Esophagus (tissue), 2 donors: ENCODE measurements at regions not wholly inside any gene's neighbourhood (a gene's known extent, or its start where the extent isn't known, plus 50 kb on each side); places are given as distances from the start of the nearest gene placed in this dataset.

Source experiments
- H3K27ac ChIP-seq, 2 donors: one replicate each; pipeline ENCODE4 v1.5.1; 2013; ENCODE audit warnings: low read depth in 2 of 2, mild to moderate bottlenecking in 2 of 2, inconsistent platforms in 1 of 2, low read length in 1 of 2, moderate library complexity in 1 of 2
- H3K27me3 ChIP-seq, 2 donors: one replicate each; pipeline ENCODE4 v1.6.1; 2013; ENCODE audit warnings: low read length in 2 of 2, control low read depth in 1 of 2, mild to moderate bottlenecking in 1 of 2; ENCODE audit not compliant: insufficient read depth in 2 of 2, control insufficient read depth in 1 of 2
- H3K36me3 ChIP-seq, 2 donors: one replicate each; pipeline ENCODE4 v1.6.1; 2013; ENCODE audit warnings: low read length in 1 of 2; ENCODE audit not compliant: control insufficient read depth in 2 of 2, insufficient read depth in 2 of 2
- H3K4me1 ChIP-seq, 2 donors: one replicate each; pipeline ENCODE4 v1.6.1; 2013; ENCODE audit warnings: low read length in 1 of 2; ENCODE audit not compliant: control insufficient read depth in 2 of 2, insufficient read depth in 2 of 2
- H3K4me3 ChIP-seq, 2 donors: one replicate each; pipeline ENCODE4 v1.5.1; 2013; ENCODE audit warnings: low read length in 2 of 2, mild to moderate bottlenecking in 2 of 2, low read depth in 1 of 2, moderate library complexity in 1 of 2
- H3K9me3 ChIP-seq, 2 donors: one replicate each; pipeline ENCODE4 v1.6.1; 2013; ENCODE audit warnings: mild to moderate bottlenecking in 2 of 2, low read depth in 1 of 2, low read length in 1 of 2, moderate library complexity in 1 of 2; ENCODE audit not compliant: control insufficient read depth in 2 of 2, insufficient read depth in 1 of 2
- WGBS, 2 donors: extraction: QIAGEN DNeasy Blood & Tissue Kit; methylation state at CpG; one replicate each; pipeline ENCODE4 v1.1.7; 2013; 5-methylcytosine and 5-hydroxymethylcytosine counted together
- donor health status: healthy with polysubstance abuse.
- donor health status: Bipolar disorder and iron deficiency.

DNA sequence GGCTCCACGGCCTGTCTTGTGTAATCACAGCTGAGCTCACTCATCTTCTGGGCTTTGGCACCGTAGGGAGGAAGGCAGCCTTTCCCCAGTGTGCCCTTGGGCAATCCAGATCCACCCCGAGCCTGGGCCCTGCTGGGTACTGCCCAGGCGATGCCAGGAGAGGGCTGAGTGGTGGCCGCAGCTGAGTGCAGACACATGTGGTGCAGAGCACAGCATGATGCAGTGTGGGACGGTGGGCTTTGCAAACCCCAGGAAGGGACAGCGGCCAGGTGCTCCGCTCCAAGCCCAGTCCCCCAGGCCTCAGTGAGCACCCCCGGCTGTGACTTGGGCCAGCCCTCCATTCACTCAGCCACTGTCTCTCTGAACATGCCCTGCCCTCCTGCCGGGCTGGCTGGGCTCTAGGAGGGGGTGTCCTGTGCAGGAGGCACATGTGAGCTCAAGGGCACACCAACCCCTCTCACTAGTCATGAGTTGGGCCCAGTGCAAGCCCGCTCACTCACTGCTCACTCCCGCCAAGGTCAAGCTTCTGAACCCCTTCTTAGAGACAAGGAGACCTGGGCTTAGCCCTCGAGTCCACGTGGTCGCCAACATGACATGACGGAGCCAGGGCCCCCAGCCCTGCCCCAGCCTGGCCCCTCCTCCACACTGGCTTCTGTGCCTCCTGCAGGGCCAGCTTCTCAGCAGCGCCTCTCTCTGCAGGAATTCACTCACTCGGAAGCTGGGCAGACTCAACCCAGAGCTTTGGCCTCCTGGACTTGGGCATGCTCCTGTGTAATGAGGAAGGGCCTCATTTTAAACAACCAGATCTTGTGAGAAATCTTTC lies 77.5 kb upstream of the INSIG1 start:
- no peaks in the 10 kb centered on the region for H3K4me1 ChIP-seq
- H3K27ac ChIP-seq = no peak overlapping the region
- no peaks in the 10 kb centered on the region for H3K9me3 ChIP-seq
- H3K36me3 ChIP-seq = no peaks in the 10 kb centered on the region
- H3K27me3 ChIP-seq = no peaks in the 10 kb centered on the region
- 81 to 82% methylated on average over 18 of the region's 18 CpGs for WGBS, 2 donors
- no peak overlapping the region for H3K4me3 ChIP-seq

DNA sequence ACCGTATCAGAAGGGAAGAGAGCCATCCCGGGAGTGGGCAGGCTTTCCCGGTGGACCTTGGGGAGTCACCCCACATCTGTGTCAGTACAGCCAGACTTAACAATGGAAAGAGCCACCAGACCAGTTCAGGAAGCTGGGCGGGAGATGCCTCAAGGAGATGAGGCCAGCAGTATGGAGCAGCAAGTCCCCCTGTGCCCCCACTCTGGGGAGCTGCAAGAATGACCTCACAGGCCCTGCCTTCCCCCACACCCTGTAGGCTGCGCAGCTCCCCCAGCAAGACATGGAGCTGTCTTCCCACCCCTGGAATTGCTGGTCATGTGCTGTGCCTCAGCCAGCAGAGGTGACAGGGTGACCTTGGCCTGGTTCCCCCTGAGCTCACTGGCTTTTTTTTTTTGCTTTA lies 76.8 kb upstream of the INSIG1 start:
- H3K9me3 ChIP-seq = no peaks in the 10 kb centered on the region
- H3K4me3 ChIP-seq = no peak overlapping the region
- 83 to 84% methylated on average over 5 of the region's 5 CpGs for WGBS, 2 donors
- H3K36me3 ChIP-seq = no peaks in the 10 kb centered on the region
- no peaks in the 10 kb centered on the region for H3K27me3 ChIP-seq
- no peaks in the 10 kb centered on the region for H3K4me1 ChIP-seq
- no peak overlapping the region for H3K27ac ChIP-seq

GRCh38 chr7:155221547-155221946 lies 76.1 kb upstream of the INSIG1 start:
- H3K36me3 ChIP-seq = no peaks in the 10 kb centered on the region
- H3K9me3 ChIP-seq = no peaks in the 10 kb centered on the region
- WGBS, 2 donors = 66 to 83% methylated on average over 4 of the region's 4 CpGs
- H3K27ac ChIP-seq = no peak overlapping the region
- no peak overlapping the region for H3K4me3 ChIP-seq
- no peaks in the 10 kb centered on the region for H3K27me3 ChIP-seq
- no peaks in the 10 kb centered on the region for H3K4me1 ChIP-seq

- H3K27ac ChIP-seq = no peak overlapping the region
- H3K9me3 ChIP-seq = no peaks in the 10 kb centered on the region
- no peaks in the 10 kb centered on the region for H3K4me1 ChIP-seq
- 46 to 61% methylated on average over 2 of the region's 2 CpGs for WGBS, 2 donors
- no peaks in the 10 kb centered on the region for H3K36me3 ChIP-seq
- H3K4me3 ChIP-seq = no peak overlapping the region
- no peaks in the 10 kb centered on the region for H3K27me3 ChIP-seq
Measured at GRCh38 chr7:155222061-155222460, 75.6 kb upstream of the INSIG1 start.

DNA sequence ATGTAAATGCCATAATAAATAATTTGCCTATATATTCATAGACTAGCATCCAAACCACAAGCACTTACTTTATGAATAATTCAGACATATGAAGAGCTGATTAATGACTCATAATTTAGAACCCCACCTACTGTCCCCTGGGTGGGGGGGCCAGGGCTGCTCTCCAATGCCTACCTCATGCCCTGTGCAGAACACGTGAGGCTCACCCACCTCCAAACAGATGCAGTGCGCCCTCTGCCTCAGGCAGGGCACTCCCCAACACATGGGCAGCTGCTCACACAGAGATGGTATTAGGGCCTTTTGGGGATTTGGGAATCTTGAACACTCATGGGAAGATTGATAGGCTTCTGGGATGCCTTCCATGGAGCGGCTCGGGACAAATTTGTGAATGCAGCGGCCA lies 75.1 kb upstream of the INSIG1 start:
- no peaks in the 10 kb centered on the region for H3K4me1 ChIP-seq
- 54 to 70% methylated on average over 5 of the region's 5 CpGs for WGBS, 2 donors
- H3K4me3 ChIP-seq = no peak overlapping the region
- H3K27ac ChIP-seq = no peak overlapping the region
- no peaks in the 10 kb centered on the region for H3K9me3 ChIP-seq
- no peaks in the 10 kb centered on the region for H3K36me3 ChIP-seq
- H3K27me3 ChIP-seq = no peaks in the 10 kb centered on the region

DNA sequence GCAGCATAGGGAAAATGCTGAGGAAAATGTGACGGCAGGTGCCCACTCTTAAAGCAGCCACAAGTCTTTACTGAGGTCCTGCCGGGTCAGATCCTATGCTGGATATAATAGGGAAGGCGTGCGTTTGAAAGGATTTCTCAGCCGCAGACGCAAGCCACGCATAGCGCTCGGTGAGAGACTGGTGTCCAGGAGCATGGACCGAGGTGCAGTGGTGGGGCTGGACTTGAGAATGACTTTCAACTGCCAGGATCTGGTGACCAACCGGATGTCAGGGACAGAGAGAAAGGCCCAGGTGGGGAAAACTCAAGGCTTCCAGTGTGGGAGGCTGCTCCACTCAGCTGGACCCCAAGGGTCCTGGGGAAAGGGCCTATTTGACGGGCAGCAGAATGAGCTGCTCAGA lies 74.7 kb upstream of the INSIG1 start:
- no peaks in the 10 kb centered on the region for H3K27me3 ChIP-seq
- 89 to 91% methylated on average over 12 of the region's 12 CpGs for WGBS, 2 donors
- no peak overlapping the region for H3K27ac ChIP-seq
- no peaks in the 10 kb centered on the region for H3K36me3 ChIP-seq
- no peaks in the 10 kb centered on the region for H3K9me3 ChIP-seq
- no peaks in the 10 kb centered on the region for H3K4me1 ChIP-seq
- H3K4me3 ChIP-seq = no peak overlapping the region

DNA sequence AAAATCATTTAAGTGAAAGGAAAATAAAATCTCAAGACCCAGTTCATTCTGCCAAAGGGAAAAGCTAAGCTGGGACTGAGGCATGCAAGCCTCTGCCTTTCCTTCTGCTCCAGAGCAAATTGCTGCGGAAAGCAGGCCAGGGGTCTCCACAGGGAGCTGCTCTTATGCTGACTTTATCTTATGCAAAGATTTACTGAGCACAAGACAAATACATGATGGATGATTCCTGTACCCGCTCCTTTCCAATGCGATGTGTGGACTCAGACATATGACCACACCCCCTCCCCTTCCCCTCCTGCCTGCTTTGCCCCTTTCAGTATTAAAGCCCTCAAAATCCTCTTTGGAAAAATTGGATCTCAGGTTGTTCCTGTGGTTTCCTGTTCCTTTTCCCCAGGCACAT lies 74.2 kb upstream of the INSIG1 start:
- Histone ChIP-seq H3K27me3 (no peaks in the 10 kb centered on the region), H3K4me1 (no peaks in the 10 kb centered on the region), H3K36me3 (no peaks in the 10 kb centered on the region), H3K27ac (no peak overlapping the region), H3K9me3 (no peaks in the 10 kb centered on the region), H3K4me3 (no peak overlapping the region)
- WGBS, 2 donors = 69 to 76% methylated on average over 3 of the region's 3 CpGs

DNA sequence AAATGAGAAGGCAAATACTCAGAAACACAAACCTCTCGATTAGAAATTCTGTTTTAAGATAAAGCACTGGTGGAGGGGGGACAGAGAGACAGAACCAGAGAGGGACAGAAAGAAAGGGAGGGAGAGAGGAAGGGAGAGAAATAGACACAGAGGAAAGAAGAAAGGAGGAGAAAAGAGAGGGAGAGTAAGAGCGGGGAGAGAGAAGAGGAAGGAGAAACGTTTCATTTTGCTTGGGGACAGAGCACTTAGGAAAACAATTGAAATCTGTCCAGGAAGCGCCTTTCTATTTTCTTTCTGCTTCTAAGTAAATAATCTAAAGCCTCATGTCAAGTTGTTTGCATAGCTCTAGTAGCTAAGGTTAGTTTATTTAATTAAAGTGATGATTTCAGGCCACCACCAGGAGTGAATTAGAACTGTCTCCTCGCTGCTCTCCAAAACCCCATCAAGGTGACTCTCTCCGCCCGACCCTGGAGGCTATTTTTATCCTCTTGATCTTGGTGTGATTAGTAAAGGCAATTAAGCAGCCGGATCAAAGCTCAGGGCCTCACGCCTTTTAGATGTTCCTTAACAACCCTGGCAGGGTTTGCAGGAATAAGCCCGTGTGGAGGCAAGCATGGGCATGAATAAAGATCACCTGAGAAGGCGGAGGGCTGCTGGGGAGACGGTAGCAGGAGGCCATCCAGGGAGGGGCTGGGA lies 73.4 kb upstream of the INSIG1 start:
- H3K4me3 ChIP-seq = no peak overlapping the region
- WGBS, 2 donors = 37 to 39% methylated on average over 12 of the region's 12 CpGs
- H3K27me3 ChIP-seq = no peaks in the 10 kb centered on the region
- no peaks in the 10 kb centered on the region for H3K9me3 ChIP-seq
- H3K27ac ChIP-seq = no peak overlapping the region
- no peaks in the 10 kb centered on the region for H3K36me3 ChIP-seq
- no peaks in the 10 kb centered on the region for H3K4me1 ChIP-seq

DNA sequence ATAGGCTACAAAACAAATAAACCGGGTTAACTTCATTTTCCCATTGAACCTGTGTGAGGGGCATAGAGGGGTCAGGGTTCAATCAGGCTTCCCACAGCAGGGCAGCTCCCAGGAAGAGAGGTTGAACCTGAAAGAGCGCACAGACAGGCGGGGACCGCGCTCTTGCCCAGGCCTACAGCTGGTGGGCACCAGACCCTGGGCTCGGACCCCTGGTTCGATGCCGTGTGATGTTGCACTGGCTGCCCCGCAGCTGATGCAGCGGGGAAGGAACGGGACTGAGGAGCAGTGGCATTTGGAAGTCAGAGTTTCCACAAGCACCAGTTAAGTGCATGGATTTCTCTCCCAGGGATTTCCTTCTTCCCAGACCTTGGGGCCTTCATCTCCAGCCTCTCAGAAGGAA lies 72.6 kb upstream of the INSIG1 start:
- H3K9me3 ChIP-seq = no peaks in the 10 kb centered on the region
- no peak overlapping the region for H3K27ac ChIP-seq
- H3K27me3 ChIP-seq = no peaks in the 10 kb centered on the region
- no peaks in the 10 kb centered on the region for H3K4me1 ChIP-seq
- no peak overlapping the region for H3K4me3 ChIP-seq
- H3K36me3 ChIP-seq = no peaks in the 10 kb centered on the region
- WGBS, 2 donors = 83 to 84% methylated on average over 11 of the region's 11 CpGs

- 94% methylated on average over 14 of the region's 14 CpGs for WGBS, 2 donors
- H3K4me1 ChIP-seq = no peaks in the 10 kb centered on the region
Measured at GRCh38 chr7:155225516-155225915, 72.2 kb upstream of the INSIG1 start.

More at GRCh38 chr7:155225516-155225915, 72.2 kb upstream of the INSIG1 start:
- Histone ChIP-seq H3K36me3 (no peaks in the 10 kb centered on the region), H3K27me3 (no peaks in the 10 kb centered on the region), H3K27ac (no peak overlapping the region), H3K9me3 (no peaks in the 10 kb centered on the region), H3K4me3 (no peak overlapping the region)
